ENCODE measurements at regions not wholly inside any gene's neighbourhood (a gene's known extent, or its start where the extent isn't known, plus 50 kb on each side); places are given as distances from the start of the nearest gene placed in this dataset.

- Histone ChIP-seq H3K27me3 (no peaks in the 10 kb centered on the region), H3K4me1 (peaks cover 0 to 21% (median 0%) of the 10 kb centered on the region in 4 donors), H3K9me3 (no peaks in the 10 kb centered on the region), H3K4me3 (no peak overlapping the region), H3K27ac (no peak overlapping the region), H3K36me3 (no peaks in the 10 kb centered on the region)
- DNase-seq (ENCODE audit: low spot score in 2 of 2), result no peak
- TF ChIP-seq EP300 (IDR thresholded peaks at IDR 0.05) (no peak), POLR2A (IDR thresholded peaks at IDR 0.05) (no peak), CTCF (IDR thresholded peaks at IDR 0.05) (no peak)
- WGBS, 2 donors, result 93 to 96% methylated on average over 5 of the region's 5 CpGs
These were observed 326.7 kb downstream of the SIPA1L2 start for GRCh38 chr1:232303222-232303620.

GRCh38 chr1:232302376-232303221 lies 327.3 kb downstream of the SIPA1L2 start:
- Histone ChIP-seq H3K4me3 (no peak overlapping the region), H3K36me3 (no peaks in the 10 kb centered on the region), H3K27me3 (no peaks in the 10 kb centered on the region), H3K9me3 (no peaks in the 10 kb centered on the region), H3K4me1 (peaks cover 0 to 18% (median 0%) of the 10 kb centered on the region in 4 donors), H3K27ac (no peak overlapping the region)
- TF ChIP-seq POLR2A (IDR thresholded peaks at IDR 0.05) (no peak), EP300 (IDR thresholded peaks at IDR 0.05) (no peak), CTCF (IDR thresholded peaks at IDR 0.05) (no peak)
- WGBS, 2 donors, result 69 to 71% methylated on average over 4 of the region's 4 CpGs
- DNase-seq (ENCODE audit: low spot score in 2 of 2), result no peak

- no peak overlapping the region for H3K4me3 ChIP-seq
- TF ChIP-seq EP300 (IDR thresholded peaks at IDR 0.05) (no peak), POLR2A (IDR thresholded peaks at IDR 0.05) (no peak), CTCF (IDR thresholded peaks at IDR 0.05) (no peak)
- WGBS, 2 donors, result 93 to 94% methylated on average over 8 of the region's 8 CpGs
These were observed 328.7 kb downstream of the SIPA1L2 start for GRCh38 chr1:232301246-232301645.

GRCh38 chr1:232300466-232300865 lies 329.5 kb downstream of the SIPA1L2 start:
- H3K36me3 ChIP-seq, result no peaks in the 10 kb centered on the region
- no peak for TF ChIP-seq POLR2A (IDR thresholded peaks at IDR 0.05)
- no peaks in the 10 kb centered on the region for H3K4me1 ChIP-seq
- DNase-seq (ENCODE audit: low spot score in 2 of 2), result no peak
- WGBS, 2 donors, result 85 to 94% methylated on average over 2 of the region's 2 CpGs
- no peaks in the 10 kb centered on the region for H3K9me3 ChIP-seq
- no peaks in the 10 kb centered on the region for H3K27me3 ChIP-seq
- no peak overlapping the region for H3K27ac ChIP-seq
- H3K4me3 ChIP-seq, result no peak overlapping the region

More at GRCh38 chr1:232301246-232301645, 328.7 kb downstream of the SIPA1L2 start:
- Histone ChIP-seq H3K27ac (no peak overlapping the region), H3K9me3 (no peaks in the 10 kb centered on the region), H3K36me3 (no peaks in the 10 kb centered on the region), H3K4me1 (peaks cover 0 to 5% (median 0%) of the 10 kb centered on the region in 4 donors), H3K27me3 (no peaks in the 10 kb centered on the region)
- DNase-seq (ENCODE audit: low spot score in 2 of 2), result no peak

- H3K4me1 ChIP-seq, result peaks cover 0 to 12% (median 3%) of the 10 kb centered on the region in 4 donors
- TF ChIP-seq EP300 (IDR thresholded peaks at IDR 0.05) (no peak), CTCF (IDR thresholded peaks at IDR 0.05) (no peak), POLR2A (IDR thresholded peaks at IDR 0.05) (no peak)
- no peaks in the 10 kb centered on the region for H3K9me3 ChIP-seq
- no peaks in the 10 kb centered on the region for H3K36me3 ChIP-seq
- H3K27ac ChIP-seq, result no peak overlapping the region
- H3K27me3 ChIP-seq, result no peaks in the 10 kb centered on the region
- H3K4me3 ChIP-seq, result no peak overlapping the region
- DNase-seq (ENCODE audit: low spot score in 2 of 2), result no peak
- 82 to 97% methylated on average over 4 of the region's 4 CpGs for WGBS, 2 donors
These were observed 333.5 kb downstream of the SIPA1L2 start for GRCh38 chr1:232296461-232296860.
